Gastroesophageal sphincter (tissue), 3 donors: ENCODE measurements at regions not wholly inside any gene's neighbourhood (a gene's known extent, or its start where the extent isn't known, plus 50 kb on each side); places are given as distances from the start of the nearest gene placed in this dataset.
"Not testable (repeated sequence)": the region's sequence is repeated elsewhere in the genome, so short reads cannot be mapped to it uniquely, and the experiment has no call there.

ENCODE experiments used
- CTCF ChIP-seq, 4 experiments: fragments of 200-600 bp in 2 of 4; fragments of 450-650 bp in 2 of 4; sonication (generic) in 1 of 4; IDR thresholded peaks; one replicate each; pipeline ENCODE4 v1.5.1; 2017 to 2019; ENCODE audit warnings: antibody characterized with exemption in 4 of 4, mild to moderate bottlenecking in 2 of 4, moderate library complexity in 2 of 4
- POLR2A ChIP-seq, 2 donors: fragments of 450-650 bp; IDR thresholded peaks; one replicate each; pipeline ENCODE4 v1.6.1; 2017; ENCODE audit warnings: antibody characterized with exemption in 2 of 2, mild to moderate bottlenecking in 2 of 2, moderate library complexity in 1 of 2
- POLR2AphosphoS5 ChIP-seq: sonication (generic); formaldehyde crosslinking; IDR thresholded peaks from one replicate; pipeline ENCODE4 v1.6.1; 2017; ENCODE audit warnings: antibody characterized with exemption

GRCh38 chr3:46772498-46772897 is 54.8 kb upstream of the PRSS50 start:
- not testable (repeated sequence) for TF ChIP-seq CTCF (IDR thresholded peaks at IDR 0.05); POLR2AphosphoS5; POLR2A (IDR thresholded peaks at IDR 0.05)
